ENCODE measurements at regions not wholly inside any gene's neighbourhood (a gene's known extent, or its start where the extent isn't known, plus 50 kb on each side); places are given as distances from the start of the nearest gene placed in this dataset.

GRCh38 chr4:31007858-31008257 lies 287.7 kb downstream of the PCDH7 start:
- Histone ChIP-seq H3K4me1 (no peaks in the 10 kb centered on the region), H3K36me3 (ENCODE audit: control insufficient read depth, insufficient read depth, low read length) (no peaks in the 10 kb centered on the region), H2AFZ (no peak overlapping the region), H3K4me3 (ENCODE audit: low read depth, low read length) (no peak overlapping the region), H3K9ac (no peak overlapping the region), H3K79me2 (no peaks in the 10 kb centered on the region), H3K9me3 (ENCODE audit: control insufficient read depth, low read length) (no peaks in the 10 kb centered on the region), H3K27me3 (ENCODE audit: control insufficient read depth, insufficient read depth, low read length) (no peaks in the 10 kb centered on the region), H3K4me2 (ENCODE audit: low read length) (no peak overlapping the region), H3K27ac (no peak overlapping the region)
- TF ChIP-seq CTCF (IDR thresholded peaks at IDR 0.05) = no peak

DNA sequence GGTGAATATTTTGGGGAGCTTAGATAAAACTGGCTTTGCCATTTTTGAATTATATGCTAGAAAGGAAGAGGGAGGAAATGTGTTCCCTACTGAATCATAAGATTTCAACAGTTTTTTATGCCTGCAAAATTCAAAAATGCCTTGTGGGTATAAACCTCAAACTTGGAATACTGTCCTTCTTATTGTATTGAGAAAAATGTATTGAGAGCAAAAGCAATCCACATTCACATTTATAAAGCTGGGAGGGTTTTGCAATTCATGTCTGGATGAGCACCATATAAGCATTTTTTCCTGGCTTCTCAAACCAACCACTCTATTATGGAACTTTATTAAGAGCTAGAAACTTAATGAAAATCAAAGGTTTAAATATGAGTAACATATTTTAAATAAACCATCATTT lies 289.8 kb downstream of the PCDH7 start:
- Histone ChIP-seq H3K36me3 (ENCODE audit: control insufficient read depth, insufficient read depth, low read length) (no peaks in the 10 kb centered on the region), H3K4me3 (ENCODE audit: low read depth, low read length) (no peak overlapping the region), H3K27me3 (ENCODE audit: control insufficient read depth, insufficient read depth, low read length) (no peaks in the 10 kb centered on the region), H3K9ac (no peak overlapping the region), H3K4me2 (ENCODE audit: low read length) (no peak overlapping the region), H3K27ac (no peak overlapping the region), H3K4me1 (no peaks in the 10 kb centered on the region), H2AFZ (no peak overlapping the region), H3K9me3 (ENCODE audit: control insufficient read depth, low read length) (no peaks in the 10 kb centered on the region), H3K79me2 (no peaks in the 10 kb centered on the region)
- no peak for TF ChIP-seq CTCF (IDR thresholded peaks at IDR 0.05)

- H3K27me3 ChIP-seq (ENCODE audit: control insufficient read depth, insufficient read depth, low read length) = no peaks in the 10 kb centered on the region
- TF ChIP-seq CTCF (IDR thresholded peaks at IDR 0.05) = no peak
- no peak overlapping the region for H3K4me2 ChIP-seq (ENCODE audit: low read length)
- no peak overlapping the region for H3K9ac ChIP-seq
- no peaks in the 10 kb centered on the region for H3K79me2 ChIP-seq
- no peak overlapping the region for H2AFZ ChIP-seq
- no peaks in the 10 kb centered on the region for H3K36me3 ChIP-seq (ENCODE audit: control insufficient read depth, insufficient read depth, low read length)
- H3K27ac ChIP-seq = no peak overlapping the region
- H3K4me3 ChIP-seq (ENCODE audit: low read depth, low read length) = no peak overlapping the region
- H3K9me3 ChIP-seq (ENCODE audit: control insufficient read depth, low read length) = no peaks in the 10 kb centered on the region
- H3K4me1 ChIP-seq = no peaks in the 10 kb centered on the region
Measured at GRCh38 chr4:31015123-31015522, 295.0 kb downstream of the PCDH7 start.

- H3K4me2 ChIP-seq (ENCODE audit: low read length) = no peak overlapping the region
- no peak overlapping the region for H3K9ac ChIP-seq
- H3K4me1 ChIP-seq = no peaks in the 10 kb centered on the region
- H2AFZ ChIP-seq = no peak overlapping the region
- H3K79me2 ChIP-seq = no peaks in the 10 kb centered on the region
- TF ChIP-seq CTCF (IDR thresholded peaks at IDR 0.05) = no peak
- H3K9me3 ChIP-seq (ENCODE audit: control insufficient read depth, low read length) = no peaks in the 10 kb centered on the region
- no peaks in the 10 kb centered on the region for H3K27me3 ChIP-seq (ENCODE audit: control insufficient read depth, insufficient read depth, low read length)
- H3K36me3 ChIP-seq (ENCODE audit: control insufficient read depth, insufficient read depth, low read length) = no peaks in the 10 kb centered on the region
- H3K4me3 ChIP-seq (ENCODE audit: low read depth, low read length) = no peak overlapping the region
- no peak overlapping the region for H3K27ac ChIP-seq
Measured at GRCh38 chr4:31016322-31017061, 296.3 kb downstream of the PCDH7 start.

GRCh38 chr4:31020363-31020762 lies 300.2 kb downstream of the PCDH7 start:
- no peak overlapping the region for H3K4me3 ChIP-seq (ENCODE audit: low read depth, low read length)
- H3K4me2 ChIP-seq (ENCODE audit: low read length) = no peak overlapping the region
- no peaks in the 10 kb centered on the region for H3K79me2 ChIP-seq
- no peaks in the 10 kb centered on the region for H3K9me3 ChIP-seq (ENCODE audit: control insufficient read depth, low read length)
- no peak overlapping the region for H2AFZ ChIP-seq
- no peak overlapping the region for H3K27ac ChIP-seq
- H3K4me1 ChIP-seq = no peaks in the 10 kb centered on the region
- no peaks in the 10 kb centered on the region for H3K36me3 ChIP-seq (ENCODE audit: control insufficient read depth, insufficient read depth, low read length)
- no peaks in the 10 kb centered on the region for H3K27me3 ChIP-seq (ENCODE audit: control insufficient read depth, insufficient read depth, low read length)
- no peak for TF ChIP-seq CTCF (IDR thresholded peaks at IDR 0.05)
- no peak overlapping the region for H3K9ac ChIP-seq
